Activated CD8-positive, alpha-beta T cell treated with anti-CD3 and anti-CD28 coated beads for 36 hours (primary cell): ENCODE measurements at regions not wholly inside any gene's neighbourhood (a gene's known extent, or its start where the extent isn't known, plus 50 kb on each side); places are given as distances from the start of the nearest gene placed in this dataset.

Source experiments
- ATAC-seq: fragments of 200-7000 bp; cut with Tn5 transposase; one replicate; pipeline ENCODE4 v1.10.0; 2021; ENCODE audit warnings: mild to moderate bottlenecking, moderate library complexity
- CTCF ChIA-PET: fragments of 350-600 bp; sonication (Branson Sonifier 250); formaldehyde crosslinking; loops from one replicate; lab custom pipeline; 2021; ENCODE audit warnings: antibody characterized with exemption; lab: Charles Lee
- POLR2A ChIA-PET: fragments of 350-600 bp; sonication (Branson Sonifier 250); formaldehyde crosslinking; loops from one replicate; lab custom pipeline; 2021; ENCODE audit warnings: antibody characterized with exemption; lab: Charles Lee
- DNase-seq: peaks from one replicate; pipeline ENCODE4 v3.0.0-alpha.2; 2020
- H3K27ac Mint-ChIP-seq: one replicate; pipeline ENCODE4 v1.8.0; 2021; ENCODE audit warnings: mild to moderate bottlenecking, mixed read lengths
- H3K27me3 Mint-ChIP-seq: one replicate; pipeline ENCODE4 v1.8.0; 2021; ENCODE audit warnings: mixed read lengths
- H3K36me3 Mint-ChIP-seq: one replicate; pipeline ENCODE4 v1.8.0; 2021; ENCODE audit warnings: low read depth, mixed read lengths
- H3K4me1 Mint-ChIP-seq: one replicate; pipeline ENCODE4 v1.8.0; 2021; ENCODE audit warnings: low read depth, mixed read lengths
- H3K4me3 Mint-ChIP-seq: one replicate; pipeline ENCODE4 v1.8.0; 2021; ENCODE audit warnings: mild to moderate bottlenecking, moderate library complexity, mixed read lengths
- H3K9me3 Mint-ChIP-seq: one replicate; pipeline ENCODE4 v1.8.0; 2021; ENCODE audit warnings: mixed read lengths
- CTCF ChIP-seq: fragments of 200-600 bp; IDR thresholded peaks from one replicate; pipeline ENCODE4 v1.8.0; 2022; ENCODE audit warnings: antibody characterized with exemption, mild to moderate bottlenecking
- intact Hi-C: fragments of 100-400 bp; cut with micrococcal nuclease; formaldehyde crosslinking; loops from one replicate; pipeline ENCODE4 v1.10.0; 2022

GRCh38 chr3:194019398-194020165, 116.4 kb upstream of the HES1 start:
- ChIA-PET CTCF (no interaction called here), POLR2A (no interaction called here)
- Mint-ChIP-seq H3K4me3 (no peak overlapping the region), H3K9me3 (no peaks in the 10 kb centered on the region), H3K27me3 (no peaks in the 10 kb centered on the region), H3K36me3 (no peaks in the 10 kb centered on the region), H3K4me1 (peaks cover 2% of the 10 kb centered on the region), H3K27ac (no peak overlapping the region)
- intact Hi-C loops, result no loop called here
- DNase-seq (no peak), ATAC-seq (no peak)
- TF ChIP-seq CTCF, result no peak

GRCh38 chr3:194022052-194022451, 113.9 kb upstream of the HES1 start:
- Mint-ChIP-seq H3K36me3 (no peaks in the 10 kb centered on the region), H3K4me3 (no peak overlapping the region), H3K27ac (no peak overlapping the region), H3K4me1 (peaks cover 5% of the 10 kb centered on the region), H3K9me3 (no peaks in the 10 kb centered on the region), H3K27me3 (peaks cover 1% of the 10 kb centered on the region)
- intact Hi-C loops, result no loop called here
- no peak for DNase-seq
- no peak for TF ChIP-seq CTCF
- ChIA-PET POLR2A (no interaction called here), CTCF (no interaction called here)
- ATAC-seq, result no peak

GRCh38 chr3:194022816-194023215, 113.1 kb upstream of the HES1 start:
- H3K9me3 Mint-ChIP-seq, result no peaks in the 10 kb centered on the region
- DNase-seq (no peak), ATAC-seq (no peak)
- H3K27me3 Mint-ChIP-seq, result peaks cover 1% of the 10 kb centered on the region
- POLR2A ChIA-PET, result no interaction called here
- H3K4me3 Mint-ChIP-seq, result no peak overlapping the region
- CTCF ChIA-PET, result no interaction called here
- H3K4me1 Mint-ChIP-seq, result peaks cover 5% of the 10 kb centered on the region
- intact Hi-C loops, result no loop called here
- no peaks in the 10 kb centered on the region for H3K36me3 Mint-ChIP-seq
- no peak for TF ChIP-seq CTCF
- H3K27ac Mint-ChIP-seq, result no peak overlapping the region

- Mint-ChIP-seq H3K4me3 (no peak overlapping the region), H3K27me3 (peaks cover 1% of the 10 kb centered on the region), H3K9me3 (no peaks in the 10 kb centered on the region), H3K27ac (no peak overlapping the region), H3K36me3 (no peaks in the 10 kb centered on the region), H3K4me1 (peaks cover 5% of the 10 kb centered on the region)
- intact Hi-C loops, result no loop called here
- TF ChIP-seq CTCF, result no peak
- CTCF ChIA-PET, result no interaction called here
- POLR2A ChIA-PET, result interaction anchor here (0.6 kb wide), 1 partner anchor 30 kb away, joined by 3 read pairs; no protein-coding TSS in a partner anchor
- ATAC-seq (peak; percentile 53), DNase-seq (peak; percentile 33)
These were observed 112.3 kb upstream of the HES1 start for GRCh38 chr3:194023501-194024280.

- no peak for TF ChIP-seq CTCF
- H3K9me3 Mint-ChIP-seq, result no peaks in the 10 kb centered on the region
- intact Hi-C loops, result no loop called here
- no peak overlapping the region for H3K27ac Mint-ChIP-seq
- H3K4me3 Mint-ChIP-seq, result no peak overlapping the region
- H3K4me1 Mint-ChIP-seq, result peaks cover 5% of the 10 kb centered on the region
- H3K36me3 Mint-ChIP-seq, result no peaks in the 10 kb centered on the region
- DNase-seq, result no peak
- H3K27me3 Mint-ChIP-seq, result peaks cover 1% of the 10 kb centered on the region
- CTCF ChIA-PET, result interaction anchor here (1.4 kb wide), 1 partner anchor 11 kb away, joined by 4 read pairs; no protein-coding TSS in a partner anchor
- POLR2A ChIA-PET, result no interaction called here
- ATAC-seq, result no peak
These were observed 110.8 kb upstream of the HES1 start for GRCh38 chr3:194025119-194025518.
